ENCODE measurements at regions not wholly inside any gene's neighbourhood (a gene's known extent, or its start where the extent isn't known, plus 50 kb on each side); places are given as distances from the start of the nearest gene placed in this dataset.
"Not testable (repeated sequence)": the region's sequence is repeated elsewhere in the genome, so short reads cannot be mapped to it uniquely, and the experiment has no call there.

DNA sequence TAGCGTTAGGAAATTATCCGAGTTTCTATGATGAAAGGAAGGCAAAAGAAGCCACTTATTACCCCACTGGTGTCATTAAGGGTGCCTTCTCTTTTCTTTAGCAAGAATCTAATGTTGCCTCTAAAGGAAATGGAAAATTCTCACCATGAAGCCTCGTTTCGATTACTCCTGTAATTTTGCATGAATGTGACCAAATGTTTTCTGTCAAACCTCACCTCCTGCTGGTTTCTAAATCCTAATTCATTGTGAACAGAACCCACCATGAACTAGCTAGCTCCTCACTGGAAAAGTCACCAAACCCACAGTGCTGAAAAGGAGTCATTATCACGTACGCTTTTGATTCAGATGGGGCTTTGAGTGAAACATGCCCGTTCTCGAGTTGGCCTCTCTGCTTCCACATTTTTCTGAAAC is 119.9 kb downstream of the COPS8 start:
- ChIA-PET POLR2A (no interaction called here), CTCF (no interaction called here)
- no peak for DNase-seq
- no peaks in the 10 kb centered on the region for H3K4me1 Mint-ChIP-seq
- H3K27me3 Mint-ChIP-seq, result no peaks in the 10 kb centered on the region
- H3K27ac Mint-ChIP-seq, result no peak overlapping the region
- H3K9me3 Mint-ChIP-seq, result no peaks in the 10 kb centered on the region
- H3K36me3 Mint-ChIP-seq (ENCODE audit: low read depth), result no peaks in the 10 kb centered on the region
- H3K4me3 Mint-ChIP-seq, result no peak overlapping the region

DNA sequence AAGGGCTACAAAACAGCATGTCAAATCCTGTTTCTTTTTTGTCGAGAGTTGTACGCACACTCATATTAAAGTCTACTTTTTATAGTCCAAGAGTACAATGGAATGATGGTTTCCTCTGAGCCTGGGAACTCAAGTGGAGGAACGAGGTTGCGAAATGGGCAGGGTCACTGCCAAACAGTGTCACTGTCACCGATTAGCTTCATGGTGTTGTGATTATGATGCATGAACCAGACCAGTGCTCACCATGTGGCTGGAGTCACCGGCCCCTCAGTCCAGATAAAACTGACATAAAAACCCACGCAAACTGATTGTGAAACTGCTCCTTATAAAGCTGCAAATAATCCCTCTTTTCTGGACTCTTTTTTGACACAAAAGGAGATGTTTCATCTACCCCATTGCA is 122.0 kb downstream of the COPS8 start:
- ChIA-PET POLR2A (no interaction called here), CTCF (no interaction called here)
- Mint-ChIP-seq H3K27ac (no peak overlapping the region), H3K27me3 (no peaks in the 10 kb centered on the region), H3K36me3 (ENCODE audit: low read depth) (no peaks in the 10 kb centered on the region), H3K4me1 (no peaks in the 10 kb centered on the region), H3K9me3 (no peaks in the 10 kb centered on the region), H3K4me3 (no peak overlapping the region)
- DNase-seq, result no peak

DNA sequence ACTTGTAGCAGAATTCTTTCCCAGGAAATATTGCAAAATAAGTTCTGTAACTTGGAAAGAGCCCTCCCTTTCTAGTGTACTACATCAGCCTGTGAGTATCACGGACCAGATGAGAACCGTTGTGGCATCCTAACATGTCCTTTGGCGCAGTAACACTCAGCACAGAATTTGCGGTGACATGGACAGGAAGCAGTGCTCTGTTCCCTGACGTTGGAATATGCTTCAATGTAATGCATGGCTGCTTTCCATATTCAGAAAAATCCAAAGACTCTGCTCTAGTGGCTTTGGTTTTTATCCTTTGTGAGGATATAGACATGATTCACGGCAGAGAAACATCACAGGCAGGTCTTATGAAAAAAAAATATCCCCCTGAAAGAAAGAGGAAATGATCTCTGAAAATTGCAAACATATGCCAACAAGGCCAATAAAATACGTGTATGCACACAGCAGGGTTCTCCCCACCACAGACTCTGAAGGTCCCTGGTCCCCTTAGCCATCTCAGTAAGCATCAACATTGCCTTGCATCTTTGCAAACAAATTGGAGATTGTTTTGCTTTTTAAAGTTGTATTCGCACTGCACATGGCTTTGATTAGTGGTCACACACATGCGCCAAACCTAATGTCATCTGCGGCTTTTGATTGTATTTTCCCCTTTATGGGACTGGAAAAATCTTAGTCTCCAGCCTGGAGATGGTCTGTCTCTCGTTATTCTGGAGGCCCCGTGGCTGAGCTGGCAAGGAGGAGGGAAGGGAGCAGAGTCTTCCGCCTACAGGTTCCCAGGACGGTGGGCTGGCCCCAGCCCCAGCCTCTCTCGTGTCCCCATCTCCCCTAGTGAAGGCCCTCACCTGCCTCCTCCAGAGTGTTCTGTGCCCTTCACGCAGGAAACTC is 122.9 kb downstream of the COPS8 start:
- POLR2A ChIA-PET, result no interaction called here
- H3K27me3 Mint-ChIP-seq, result no peaks in the 10 kb centered on the region
- no peak overlapping the region for H3K27ac Mint-ChIP-seq
- no peak overlapping the region for H3K4me3 Mint-ChIP-seq
- DNase-seq, result no peak
- no peaks in the 10 kb centered on the region for H3K4me1 Mint-ChIP-seq
- CTCF ChIA-PET, result no interaction called here
- no peaks in the 10 kb centered on the region for H3K36me3 Mint-ChIP-seq (ENCODE audit: low read depth)
- no peaks in the 10 kb centered on the region for H3K9me3 Mint-ChIP-seq

DNA sequence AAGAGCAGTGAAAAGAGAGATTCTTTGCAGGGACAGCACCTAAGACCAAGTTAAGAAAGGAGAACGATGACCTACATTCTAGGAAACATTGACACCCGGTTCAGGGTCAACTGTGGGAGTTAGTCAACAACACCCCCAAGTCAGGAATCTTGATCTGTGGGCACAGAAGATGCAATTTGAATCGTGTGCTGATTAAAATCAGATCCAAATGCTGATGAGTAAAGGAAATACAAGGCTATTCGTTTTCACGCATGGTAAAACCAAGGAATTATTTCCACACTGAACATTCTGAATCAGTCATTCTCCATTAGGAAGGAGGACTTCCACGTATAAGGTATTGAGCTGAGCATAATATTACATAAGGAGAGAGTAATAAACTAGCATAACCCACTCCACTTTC is 124.2 kb downstream of the COPS8 start:
- Mint-ChIP-seq H3K4me3 (no peak overlapping the region), H3K27ac (no peak overlapping the region), H3K27me3 (no peaks in the 10 kb centered on the region), H3K4me1 (no peaks in the 10 kb centered on the region), H3K9me3 (no peaks in the 10 kb centered on the region), H3K36me3 (ENCODE audit: low read depth) (no peaks in the 10 kb centered on the region)
- no peak for DNase-seq
- ChIA-PET CTCF (no interaction called here), POLR2A (no interaction called here)

DNA sequence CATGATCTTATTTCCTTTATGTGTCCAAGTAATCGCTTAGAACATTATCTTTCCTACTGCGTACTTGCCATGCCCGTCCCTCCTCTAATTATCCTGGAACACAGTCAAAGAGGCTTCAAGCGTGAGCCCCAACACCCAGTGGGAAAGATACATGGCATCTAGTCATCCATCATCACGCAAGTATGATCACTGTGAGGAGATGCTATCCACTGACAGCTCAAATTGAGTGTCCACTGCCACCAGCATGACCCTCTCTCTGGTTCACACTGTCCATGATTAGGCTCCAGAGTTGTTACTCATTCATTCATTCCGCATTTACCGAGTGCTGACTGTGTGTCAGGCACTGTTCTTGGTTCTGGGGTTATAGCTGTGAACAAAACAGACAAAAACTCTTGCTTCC is 124.6 kb downstream of the COPS8 start:
- Mint-ChIP-seq H3K27me3 (no peaks in the 10 kb centered on the region), H3K36me3 (ENCODE audit: low read depth) (no peaks in the 10 kb centered on the region), H3K27ac (no peak overlapping the region), H3K4me3 (no peak overlapping the region), H3K9me3 (no peaks in the 10 kb centered on the region), H3K4me1 (no peaks in the 10 kb centered on the region)
- ChIA-PET POLR2A (no interaction called here), CTCF (no interaction called here)
- no peak for DNase-seq

DNA sequence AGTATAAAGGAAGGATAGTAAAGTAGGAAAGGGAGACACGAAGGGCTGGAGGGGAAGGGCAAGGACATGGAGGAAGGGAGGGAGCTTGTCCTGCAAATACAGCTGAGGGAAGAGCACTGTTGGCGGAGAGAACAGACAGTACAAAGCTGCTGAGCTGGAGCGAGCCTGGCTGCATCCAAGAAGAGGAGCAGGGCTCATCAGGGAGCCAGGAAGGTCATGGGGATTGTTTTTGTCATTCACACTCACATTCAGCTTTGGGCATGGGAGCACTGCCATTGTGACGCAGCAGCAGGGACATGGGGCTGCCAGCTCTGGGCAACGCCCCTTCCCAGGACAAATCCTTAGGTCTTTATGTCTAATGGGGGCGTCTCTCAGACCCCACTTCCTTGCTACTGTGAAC is 125.1 kb downstream of the COPS8 start:
- CTCF ChIA-PET, result no interaction called here
- H3K36me3 Mint-ChIP-seq (ENCODE audit: low read depth), result no peaks in the 10 kb centered on the region
- POLR2A ChIA-PET, result no interaction called here
- no peak overlapping the region for H3K4me3 Mint-ChIP-seq
- H3K9me3 Mint-ChIP-seq, result no peaks in the 10 kb centered on the region
- H3K4me1 Mint-ChIP-seq, result no peaks in the 10 kb centered on the region
- no peak overlapping the region for H3K27ac Mint-ChIP-seq
- H3K27me3 Mint-ChIP-seq, result no peaks in the 10 kb centered on the region
- DNase-seq, result no peak

DNA sequence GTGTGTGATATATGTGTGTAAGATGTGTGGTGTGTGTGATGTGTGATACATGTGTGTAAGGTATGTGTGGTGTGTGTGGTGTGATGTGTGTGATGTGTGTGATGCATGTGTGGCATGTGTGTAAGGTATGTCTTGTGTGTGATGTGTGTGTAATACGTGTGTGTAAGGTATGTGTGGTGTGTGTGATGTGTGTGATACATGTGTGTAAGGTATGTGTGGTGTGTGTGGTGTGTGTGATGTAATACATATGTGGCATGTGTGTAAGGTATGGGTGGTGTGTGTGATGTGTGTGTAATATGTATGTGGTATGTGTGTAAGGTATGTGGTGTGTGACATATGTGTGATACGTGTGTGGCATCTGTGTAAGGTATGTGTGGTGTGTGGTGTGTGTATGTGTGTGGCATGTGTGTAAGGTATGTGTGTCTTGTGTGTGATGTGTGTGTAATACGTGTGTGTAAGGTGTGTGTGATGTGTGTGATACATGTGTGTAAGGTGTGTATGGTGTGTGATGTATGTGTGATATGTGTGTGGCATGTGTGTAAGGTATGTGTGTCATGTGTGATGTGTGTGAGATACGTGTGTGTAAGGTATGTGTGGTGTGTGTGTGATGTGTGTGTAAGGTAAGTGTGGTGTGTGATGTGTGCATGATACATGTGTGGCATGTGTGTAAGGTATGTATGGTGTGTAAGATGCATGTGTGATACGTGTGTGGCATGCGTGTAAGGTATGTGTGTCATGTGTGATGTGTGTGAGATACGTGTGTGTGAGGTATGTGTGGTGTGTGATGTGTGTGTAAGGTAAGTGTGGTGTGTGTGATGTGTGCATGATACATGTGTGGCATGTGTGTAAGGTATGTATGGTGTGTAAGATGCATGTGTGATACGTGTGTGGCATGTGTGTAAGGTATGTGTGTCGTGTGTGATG is 126.9 kb downstream of the COPS8 start:
- H3K4me1 Mint-ChIP-seq; H3K9me3 Mint-ChIP-seq; H3K27ac Mint-ChIP-seq; H3K36me3 Mint-ChIP-seq (ENCODE audit: low read depth); DNase-seq; POLR2A ChIA-PET; H3K4me3 Mint-ChIP-seq; CTCF ChIA-PET; H3K27me3 Mint-ChIP-seq: not testable (repeated sequence)

DNA sequence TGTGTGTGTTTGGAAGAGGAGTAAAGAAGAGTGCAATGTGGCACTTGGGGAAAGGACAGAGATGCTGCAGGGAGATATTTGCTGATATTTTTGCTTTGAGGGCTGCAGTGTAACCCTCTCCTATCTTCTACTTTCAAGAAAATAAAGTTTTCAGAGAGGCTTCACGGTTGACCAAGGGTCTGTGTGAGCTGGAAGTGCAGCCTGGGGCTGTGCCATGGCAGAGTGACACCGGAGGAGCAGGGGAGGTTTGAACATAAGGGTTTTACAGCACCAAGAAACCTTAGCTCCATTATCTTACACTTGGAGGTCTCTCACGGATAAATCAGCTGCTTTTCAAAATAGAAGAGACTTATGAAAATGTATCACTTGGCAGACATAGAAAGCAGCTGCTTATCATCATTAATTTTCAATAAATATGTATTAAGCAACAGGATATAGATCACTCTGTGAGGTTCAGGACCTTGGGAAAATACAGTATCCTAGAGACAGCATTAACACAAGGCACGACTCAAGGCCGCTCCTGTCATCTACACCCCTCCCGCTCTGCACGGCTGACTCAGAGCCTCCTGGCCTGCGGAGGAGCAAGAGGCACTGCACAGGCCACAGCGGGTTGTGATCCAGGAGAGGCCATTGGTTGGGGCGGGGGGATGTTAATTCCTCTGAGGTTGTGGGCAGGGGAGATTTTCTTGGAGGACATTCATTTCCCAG is 127.8 kb downstream of the COPS8 start:
- no peak overlapping the region for H3K4me3 Mint-ChIP-seq
- H3K4me1 Mint-ChIP-seq, result no peaks in the 10 kb centered on the region

DNA sequence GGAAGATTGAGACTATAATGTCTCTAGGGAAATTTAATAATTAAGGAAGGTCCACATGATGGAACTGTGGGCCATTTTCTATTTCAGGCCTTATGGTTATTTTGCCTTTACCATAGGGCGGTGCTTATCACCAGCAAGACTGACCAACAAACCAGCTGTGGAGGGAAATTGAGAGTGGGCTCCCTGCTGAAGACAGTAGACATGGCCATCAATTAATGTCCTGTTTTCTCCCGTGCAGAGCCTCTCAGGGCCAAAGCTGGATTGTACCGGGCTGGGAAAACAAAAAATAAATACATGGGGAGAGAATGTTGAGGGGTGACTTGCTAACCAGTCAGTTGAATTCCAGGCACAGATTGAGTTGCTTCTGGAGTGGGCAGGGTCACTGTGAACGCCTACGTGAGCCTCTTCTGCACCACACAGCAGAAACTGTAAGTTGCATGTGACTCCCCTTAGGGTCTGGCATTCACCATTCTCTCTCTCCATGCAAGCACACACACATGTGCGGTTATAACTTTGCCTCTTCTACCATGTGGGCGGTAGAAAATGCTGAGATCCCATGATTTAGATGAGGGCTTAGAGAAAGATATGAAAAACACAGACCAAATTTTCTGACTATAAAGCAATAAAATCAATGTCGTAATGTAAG is 128.5 kb downstream of the COPS8 start:
- H3K36me3 Mint-ChIP-seq (ENCODE audit: low read depth), result no peaks in the 10 kb centered on the region
- no peak overlapping the region for H3K27ac Mint-ChIP-seq
- POLR2A ChIA-PET, result no interaction called here
- H3K27me3 Mint-ChIP-seq, result peaks cover 2% of the 10 kb centered on the region
- no peaks in the 10 kb centered on the region for H3K4me1 Mint-ChIP-seq
- CTCF ChIA-PET, result no interaction called here
- no peak overlapping the region for H3K4me3 Mint-ChIP-seq
- no peak for DNase-seq
- no peaks in the 10 kb centered on the region for H3K9me3 Mint-ChIP-seq

More for the DNA sequence above, 127.8 kb downstream of the COPS8 start:
- H3K27me3 Mint-ChIP-seq, result peaks cover 2% of the 10 kb centered on the region
- ChIA-PET CTCF (no interaction called here), POLR2A (no interaction called here)
- no peak for DNase-seq
- H3K9me3 Mint-ChIP-seq, result no peaks in the 10 kb centered on the region
- H3K36me3 Mint-ChIP-seq (ENCODE audit: low read depth), result no peaks in the 10 kb centered on the region
- no peak overlapping the region for H3K27ac Mint-ChIP-seq

DNA sequence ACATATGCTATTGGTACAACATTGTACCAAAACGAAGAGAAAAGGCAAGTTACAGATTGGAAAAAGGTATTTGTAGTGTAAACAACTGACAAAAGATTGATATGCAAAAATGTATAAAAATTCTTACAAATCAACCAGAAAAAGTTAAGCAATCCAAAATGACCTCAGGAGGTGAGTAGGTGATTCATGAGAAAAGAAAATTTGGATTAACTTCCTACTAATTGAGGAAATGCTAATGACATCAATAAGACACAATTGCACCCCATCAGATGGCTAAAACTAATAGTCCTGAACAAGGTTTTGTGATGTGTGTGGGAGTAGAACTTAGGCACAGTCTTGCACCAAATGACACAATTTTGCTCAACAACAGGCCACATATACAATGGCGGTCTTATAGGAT is 129.3 kb downstream of the COPS8 start:
- H3K27ac Mint-ChIP-seq, result no peak overlapping the region
- ChIA-PET CTCF (no interaction called here), POLR2A (no interaction called here)
- no peaks in the 10 kb centered on the region for H3K9me3 Mint-ChIP-seq
- H3K4me1 Mint-ChIP-seq, result no peaks in the 10 kb centered on the region
- H3K4me3 Mint-ChIP-seq, result no peak overlapping the region
- no peak for DNase-seq
- peaks cover 3% of the 10 kb centered on the region for H3K27me3 Mint-ChIP-seq
- no peaks in the 10 kb centered on the region for H3K36me3 Mint-ChIP-seq (ENCODE audit: low read depth)

DNA sequence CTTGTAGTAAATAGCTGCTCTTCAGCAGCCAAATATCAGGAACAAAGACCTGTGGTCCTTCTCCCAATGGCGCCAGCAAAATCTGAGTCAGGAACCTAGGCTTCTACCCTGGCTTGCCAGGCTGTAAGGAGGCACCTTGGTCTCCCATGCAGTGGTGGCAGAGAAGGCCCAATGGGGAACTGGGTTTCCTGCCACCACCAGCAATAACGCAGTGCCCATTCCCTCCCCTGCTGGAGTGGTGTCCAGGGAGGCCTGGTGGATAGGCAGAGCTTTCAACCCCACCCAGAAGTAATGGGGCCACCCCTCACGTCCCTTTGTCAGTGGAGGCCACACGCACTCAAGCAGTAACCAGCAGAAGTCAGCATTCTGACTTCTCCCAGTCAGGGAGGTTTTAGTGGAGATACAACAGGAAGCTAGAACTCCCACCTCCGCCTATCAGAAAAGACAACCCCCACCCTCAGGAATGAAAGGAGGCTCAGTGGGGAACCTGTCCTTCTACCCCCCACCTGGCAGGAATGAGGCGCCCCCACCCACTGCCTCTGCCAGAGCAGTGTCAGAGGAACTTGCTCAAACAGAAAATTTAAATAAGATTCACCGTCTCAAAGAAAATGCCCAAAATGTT is 132.4 kb downstream of the COPS8 start:
- ChIA-PET CTCF (no interaction called here), POLR2A (no interaction called here)
- no peak for DNase-seq
- Mint-ChIP-seq H3K27ac (no peak overlapping the region), H3K27me3 (peaks cover 20% of the 10 kb centered on the region), H3K36me3 (ENCODE audit: low read depth) (no peaks in the 10 kb centered on the region), H3K4me1 (no peaks in the 10 kb centered on the region), H3K9me3 (no peaks in the 10 kb centered on the region), H3K4me3 (no peak overlapping the region)

DNA sequence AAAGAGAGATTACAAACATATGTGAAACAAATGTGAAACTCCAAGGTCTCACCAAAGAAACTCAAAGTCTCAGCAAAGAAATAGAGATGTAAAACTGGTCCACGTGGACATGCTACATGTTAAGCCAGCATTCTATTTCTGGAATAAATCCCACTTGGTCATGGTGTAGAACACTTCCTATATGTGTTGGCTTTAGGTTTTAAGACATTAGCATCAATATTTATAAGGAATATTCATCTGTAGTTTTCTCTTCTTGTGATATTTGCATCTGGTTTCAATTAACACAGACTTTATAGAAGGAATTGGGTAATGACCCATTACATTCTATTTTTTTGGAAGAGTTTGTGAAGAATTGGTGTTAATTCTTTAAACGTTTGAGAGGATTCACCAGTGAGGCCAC is 133.1 kb downstream of the COPS8 start:
- ChIA-PET CTCF (no interaction called here), POLR2A (no interaction called here)
- no peaks in the 10 kb centered on the region for H3K4me1 Mint-ChIP-seq
- no peak for DNase-seq
- H3K27ac Mint-ChIP-seq, result no peak overlapping the region
- peaks cover 20% of the 10 kb centered on the region for H3K27me3 Mint-ChIP-seq
- H3K36me3 Mint-ChIP-seq (ENCODE audit: low read depth), result no peaks in the 10 kb centered on the region
- no peaks in the 10 kb centered on the region for H3K9me3 Mint-ChIP-seq
- H3K4me3 Mint-ChIP-seq, result no peak overlapping the region

DNA sequence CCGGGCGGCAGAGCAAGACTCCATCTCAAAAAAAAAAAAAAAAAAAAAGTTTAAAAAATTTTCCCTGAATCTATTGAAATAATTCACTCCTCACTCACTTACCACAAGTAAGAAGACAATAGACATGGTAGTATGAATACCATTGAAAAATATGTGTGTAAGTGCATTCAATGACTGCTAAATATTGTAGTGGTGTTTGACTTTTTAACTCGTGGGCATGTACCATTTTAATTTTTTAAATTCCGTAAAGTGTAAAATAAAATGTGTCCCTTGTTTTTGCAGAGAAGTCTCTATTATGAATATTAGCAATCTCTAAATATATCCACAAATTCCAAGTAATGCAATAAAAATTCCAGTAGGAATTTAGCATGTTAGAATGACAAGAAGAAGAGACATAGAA is 134.1 kb downstream of the COPS8 start:
- Mint-ChIP-seq H3K4me3 (no peak overlapping the region), H3K9me3 (no peaks in the 10 kb centered on the region), H3K27ac (no peak overlapping the region), H3K36me3 (ENCODE audit: low read depth) (no peaks in the 10 kb centered on the region), H3K27me3 (peaks cover 20% of the 10 kb centered on the region), H3K4me1 (no peaks in the 10 kb centered on the region)
- POLR2A ChIA-PET, result no interaction called here
- no peak for DNase-seq
- CTCF ChIA-PET, result no interaction called here
